ENCODE measurements at regions not wholly inside any gene's neighbourhood (a gene's known extent, or its start where the extent isn't known, plus 50 kb on each side); places are given as distances from the start of the nearest gene placed in this dataset.

DNA sequence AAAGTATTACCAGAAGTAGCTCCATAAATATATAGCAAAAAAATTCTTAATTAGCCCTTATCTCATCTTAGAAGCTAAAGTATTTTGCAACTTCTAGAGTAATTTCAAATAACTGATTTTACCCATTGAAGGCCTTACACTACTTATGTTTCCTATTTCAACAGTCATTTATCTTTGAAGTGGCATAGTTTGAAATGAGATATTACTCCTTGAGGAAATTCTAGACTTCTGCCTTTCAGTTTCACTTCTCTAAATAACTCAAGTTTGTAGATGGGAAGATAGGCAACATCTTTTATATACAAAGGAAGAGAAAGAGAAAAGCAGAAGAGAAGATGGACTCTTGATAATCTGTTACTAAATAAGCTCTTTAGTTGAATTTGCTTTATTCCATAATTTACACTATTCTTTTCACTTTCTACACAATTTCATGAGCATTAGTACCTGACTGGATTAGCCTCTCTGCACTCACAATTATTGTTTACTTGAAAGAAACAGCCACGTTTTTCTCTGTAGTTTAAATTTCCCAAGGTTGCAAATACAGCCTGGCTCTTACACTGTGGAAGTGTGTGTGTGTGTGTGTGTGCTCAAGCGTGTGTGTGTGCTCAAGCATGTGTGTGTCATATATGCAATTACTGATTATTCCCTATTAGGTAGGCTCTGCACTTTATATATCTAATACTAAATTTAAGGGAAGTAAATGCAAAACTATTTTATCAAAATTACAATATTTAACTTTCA is 60.6 kb upstream of the EMB start:
- POLR2A ChIA-PET (ENCODE audit: partially characterized antibody), result no interaction called here
- Histone ChIP-seq H3K4ac (replicated peaks; ENCODE audit: insufficient read length, low read depth, low read length) (no peak overlapping the region), H3K14ac (ENCODE audit: insufficient read length) (no peak overlapping the region), H3K4me2 (ENCODE audit: insufficient read depth in 1 of 2, low read depth in 2 of 2, low read length in 2 of 2) (no peak overlapping the region), H3K27me3 (replicated peaks in 1 of 4; ENCODE audit: control insufficient read depth in 3 of 4, extremely low read depth in 1 of 4, insufficient read depth in 3 of 4, low read length in 3 of 4) (no peaks in the 10 kb centered on the region), H3K36me3 (ENCODE audit: control insufficient read depth in 2 of 4, insufficient read depth in 4 of 4, low read length in 3 of 4) (no peaks in the 10 kb centered on the region), H3K9ac (replicated peaks in 1 of 4; ENCODE audit: extremely low read depth in 1 of 4, low read depth in 3 of 4, low read length in 3 of 4) (no peak overlapping the region), H3K18ac (ENCODE audit: extremely low read depth, low read length) (no peak overlapping the region), H3K4me3 (ENCODE audit: extremely low read depth in 1 of 4, insufficient read depth in 2 of 4, low read depth in 3 of 4, low read length in 4 of 4) (no peak overlapping the region), H4K20me1 (replicated peaks in 1 of 2; ENCODE audit: control insufficient read depth in 1 of 2, insufficient read depth in 2 of 2, low read length in 2 of 2) (no peaks in the 10 kb centered on the region), H2BK20ac (ENCODE audit: low read length) (no peak overlapping the region), H3K79me1 (ENCODE audit: low read depth, low read length) (no peaks in the 10 kb centered on the region), H4K91ac (replicated peaks; ENCODE audit: insufficient read length, low read length) (no peak overlapping the region), H3K9me3 (ENCODE audit: insufficient read depth in 2 of 2, low read depth in 1 of 2, low read length in 1 of 2) (no peaks in the 10 kb centered on the region), H2AK5ac (ENCODE audit: low read depth, low read length) (no peak overlapping the region), H2BK5ac (ENCODE audit: low read depth, low read length) (no peak overlapping the region), H3K79me2 (ENCODE audit: control insufficient read depth in 1 of 2, insufficient read depth in 2 of 2, low read length in 2 of 2) (no peaks in the 10 kb centered on the region), H3K23me2 (ENCODE audit: low read depth, low read length) (no peaks in the 10 kb centered on the region), H3K4me1 (replicated peaks in 1 of 4; ENCODE audit: control insufficient read depth in 3 of 4, insufficient read depth in 4 of 4, low read length in 3 of 4) (no peaks in the 10 kb centered on the region), H4K8ac (ENCODE audit: extremely low read depth, insufficient read depth, low read length) (no peak overlapping the region), H2BK120ac (replicated peaks; ENCODE audit: low read depth, low read length) (no peak overlapping the region), H4K5ac (ENCODE audit: insufficient read length, low read depth, low read length) (no peak overlapping the region), H3K56ac (replicated peaks; ENCODE audit: insufficient read length, low read depth, low read length) (no peak overlapping the region), H2AFZ (ENCODE audit: low read length) (no peak overlapping the region), H3K23ac (ENCODE audit: insufficient read length) (no peak overlapping the region), H3K27ac (ENCODE audit: low read depth, low read length) (no peak overlapping the region), H2BK12ac (ENCODE audit: low read depth, low read length) (no peak overlapping the region), H2BK15ac (ENCODE audit: low read length) (no peak overlapping the region)
- CTCF ChIA-PET (ENCODE audit: partially characterized antibody), result interaction anchor here (0.7 kb wide), 1 partner anchor 30 kb away, joined by 3 read pairs; no protein-coding TSS in a partner anchor
- 69% methylated on average over 2 of the region's 2 CpGs; no CpG with 5 or more reads in 1 of the 2 experiments for WGBS, 2 experiments (ENCODE audit: extremely low coverage in 1 of 2, insufficient coverage in 1 of 2, insufficient read length in 1 of 2, insufficient replicate concordance in 2 of 2, low coverage in 1 of 2, low lambda C conversion rate in 2 of 2, missing lambda C conversion rate in 1 of 2)
- no peak for DNase-seq (ENCODE audit: low read depth in 1 of 2, low spot score in 2 of 2)
- FAIRE-seq, result no peak
- TF ChIP-seq CHD2 (IDR thresholded peaks at IDR 0.05; ENCODE audit: low read length), result no peak
- no peak for TF ChIP-seq GABPA (IDR thresholded peaks at IDR 0.05; ENCODE audit: borderline replicate concordance, insufficient read depth, low read length)
- no peak for TF ChIP-seq JUND (IDR thresholded peaks at IDR 0.05; ENCODE audit: low read length)
- no peak for TF ChIP-seq CEBPB (IDR thresholded peaks at IDR 0.05; ENCODE audit: low read depth, low read length)
